ENCODE measurements at regions not wholly inside any gene's neighbourhood (a gene's known extent, or its start where the extent isn't known, plus 50 kb on each side); places are given as distances from the start of the nearest gene placed in this dataset.

DNA sequence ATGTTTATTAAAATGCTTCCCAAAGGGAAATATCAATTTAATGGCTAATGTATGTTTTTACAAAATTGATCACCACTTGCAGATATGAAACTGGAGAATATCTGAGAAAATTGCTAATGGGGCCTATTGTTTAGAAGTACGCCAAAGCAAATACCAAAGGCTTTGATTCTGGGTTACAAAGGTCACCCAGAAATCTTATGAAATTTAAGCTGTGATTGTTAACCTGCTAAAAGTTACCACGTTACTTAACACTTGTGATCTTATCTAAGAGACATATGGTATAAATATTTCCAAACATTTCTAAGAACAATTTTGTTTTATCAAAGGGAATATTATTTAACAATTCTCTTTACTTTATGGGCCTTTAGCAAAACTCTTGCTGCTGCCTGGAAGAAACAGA is 383.3 kb downstream of the TFAP2A start:
- H3K9me3 ChIP-seq (ENCODE audit: control insufficient read depth, low read length): no peaks in the 10 kb centered on the region
- DNase-seq: no peak
- no peaks in the 10 kb centered on the region for H3K27me3 ChIP-seq (replicated peaks; ENCODE audit: control insufficient read depth, insufficient read depth, low read length, poor library complexity, severe bottlenecking)
- H3K36me3 ChIP-seq (ENCODE audit: control insufficient read depth, insufficient read depth, low read length): no peaks in the 10 kb centered on the region
- no peak overlapping the region for H3K27ac ChIP-seq (ENCODE audit: insufficient read depth, low read length, poor library complexity, severe bottlenecking)
- H3K4me1 ChIP-seq (ENCODE audit: control insufficient read depth, insufficient read depth, low read length, poor library complexity, severe bottlenecking): no peaks in the 10 kb centered on the region
- H3K4me3 ChIP-seq (ENCODE audit: insufficient read depth, low read depth, low read length, poor library complexity, severe bottlenecking): no peak overlapping the region

GRCh38 chr6:10030942-10031537 is 383.8 kb downstream of the TFAP2A start:
- no peaks in the 10 kb centered on the region for H3K27me3 ChIP-seq (replicated peaks; ENCODE audit: control insufficient read depth, insufficient read depth, low read length, poor library complexity, severe bottlenecking)
- no peak for DNase-seq
- H3K9me3 ChIP-seq (ENCODE audit: control insufficient read depth, low read length): no peaks in the 10 kb centered on the region

DNA sequence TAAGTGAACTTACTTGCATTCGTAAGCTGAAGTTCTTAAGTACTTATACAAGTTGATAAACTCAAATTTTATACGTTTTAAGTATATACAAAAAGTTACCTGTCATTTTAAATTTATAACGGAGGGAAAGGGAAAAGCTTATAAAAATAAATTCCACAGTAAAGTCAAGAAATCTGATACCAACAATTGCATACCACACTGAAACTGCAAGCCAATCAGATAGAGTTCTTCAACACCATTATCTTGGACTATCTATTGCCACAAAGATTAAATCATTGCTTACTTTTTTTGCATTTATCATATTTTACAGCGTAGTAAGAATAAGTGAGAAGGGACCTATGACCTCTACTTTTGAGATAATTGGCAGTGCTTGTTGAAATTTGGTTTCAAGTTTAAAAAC is 386.7 kb downstream of the TFAP2A start:
- Histone ChIP-seq H3K36me3 (ENCODE audit: control insufficient read depth, insufficient read depth, low read length) (no peaks in the 10 kb centered on the region), H3K4me1 (ENCODE audit: control insufficient read depth, insufficient read depth, low read length, poor library complexity, severe bottlenecking) (no peaks in the 10 kb centered on the region), H3K4me3 (ENCODE audit: insufficient read depth, low read depth, low read length, poor library complexity, severe bottlenecking) (no peak overlapping the region), H3K27ac (ENCODE audit: insufficient read depth, low read length, poor library complexity, severe bottlenecking) (no peak overlapping the region), H3K27me3 (replicated peaks; ENCODE audit: control insufficient read depth, insufficient read depth, low read length, poor library complexity, severe bottlenecking) (no peaks in the 10 kb centered on the region), H3K9me3 (ENCODE audit: control insufficient read depth, low read length) (no peaks in the 10 kb centered on the region)
- DNase-seq: no peak

More at GRCh38 chr6:10030942-10031537, 383.8 kb downstream of the TFAP2A start:
- H3K4me1 ChIP-seq (ENCODE audit: control insufficient read depth, insufficient read depth, low read length, poor library complexity, severe bottlenecking): no peaks in the 10 kb centered on the region
- H3K27ac ChIP-seq (ENCODE audit: insufficient read depth, low read length, poor library complexity, severe bottlenecking): no peak overlapping the region
- no peak overlapping the region for H3K4me3 ChIP-seq (ENCODE audit: insufficient read depth, low read depth, low read length, poor library complexity, severe bottlenecking)
- H3K36me3 ChIP-seq (ENCODE audit: control insufficient read depth, insufficient read depth, low read length): no peaks in the 10 kb centered on the region

DNA sequence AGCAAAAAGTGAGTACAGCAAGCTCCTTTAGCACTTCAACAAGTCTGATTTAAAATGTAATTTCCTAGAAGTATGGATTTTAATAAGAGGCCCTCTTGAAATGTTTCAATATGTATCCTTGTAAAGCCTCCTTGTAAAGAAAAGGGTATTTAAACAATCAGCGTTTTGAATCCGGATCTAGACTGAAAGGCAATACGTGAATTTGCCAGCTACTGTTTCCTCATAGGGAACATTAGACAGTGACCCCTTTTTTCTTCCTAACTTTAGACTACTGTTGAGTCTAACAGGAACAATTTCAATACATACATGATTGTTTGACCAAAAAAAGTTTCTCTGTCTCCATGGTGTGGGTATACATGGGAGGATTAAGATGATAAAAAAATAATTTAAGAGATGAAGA is 395.0 kb downstream of the TFAP2A start:
- DNase-seq: no peak
- Histone ChIP-seq H3K27ac (ENCODE audit: insufficient read depth, low read length, poor library complexity, severe bottlenecking) (no peak overlapping the region), H3K4me3 (ENCODE audit: insufficient read depth, low read depth, low read length, poor library complexity, severe bottlenecking) (no peak overlapping the region), H3K9me3 (ENCODE audit: control insufficient read depth, low read length) (no peaks in the 10 kb centered on the region), H3K36me3 (ENCODE audit: control insufficient read depth, insufficient read depth, low read length) (no peaks in the 10 kb centered on the region), H3K4me1 (ENCODE audit: control insufficient read depth, insufficient read depth, low read length, poor library complexity, severe bottlenecking) (no peaks in the 10 kb centered on the region), H3K27me3 (replicated peaks; ENCODE audit: control insufficient read depth, insufficient read depth, low read length, poor library complexity, severe bottlenecking) (no peaks in the 10 kb centered on the region)

GRCh38 chr6:10014557-10014956 is 400.3 kb downstream of the TFAP2A start:
- H3K4me1 ChIP-seq (ENCODE audit: control insufficient read depth, insufficient read depth, low read length, poor library complexity, severe bottlenecking): no peaks in the 10 kb centered on the region
- H3K4me3 ChIP-seq (ENCODE audit: insufficient read depth, low read depth, low read length, poor library complexity, severe bottlenecking): no peak overlapping the region
- DNase-seq: no peak

DNA sequence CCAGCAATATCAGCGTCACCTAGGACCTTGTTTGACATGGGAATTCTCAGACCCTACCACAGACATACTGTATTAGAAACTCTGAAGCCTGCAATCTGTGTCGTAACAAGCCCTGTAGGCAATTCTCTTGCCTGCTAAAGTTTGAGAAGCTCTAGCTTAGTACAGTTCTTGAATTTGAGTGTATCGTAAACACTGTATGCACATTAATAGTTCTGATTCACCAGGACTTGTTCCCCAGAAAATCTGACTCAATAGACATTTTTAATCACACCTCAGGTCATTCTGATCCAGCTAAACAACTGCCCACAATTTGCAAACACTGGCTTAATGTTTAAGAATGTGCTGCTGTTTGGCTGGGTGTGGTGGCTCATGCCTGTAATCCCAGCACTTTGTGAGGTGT is 414.3 kb downstream of the TFAP2A start:
- H3K36me3 ChIP-seq (ENCODE audit: control insufficient read depth, insufficient read depth, low read length): no peaks in the 10 kb centered on the region
- no peak overlapping the region for H3K27ac ChIP-seq (ENCODE audit: insufficient read depth, low read length, poor library complexity, severe bottlenecking)
- H3K27me3 ChIP-seq (replicated peaks; ENCODE audit: control insufficient read depth, insufficient read depth, low read length, poor library complexity, severe bottlenecking): no peaks in the 10 kb centered on the region
- no peaks in the 10 kb centered on the region for H3K4me1 ChIP-seq (ENCODE audit: control insufficient read depth, insufficient read depth, low read length, poor library complexity, severe bottlenecking)
- H3K9me3 ChIP-seq (ENCODE audit: control insufficient read depth, low read length): no peaks in the 10 kb centered on the region
- no peak overlapping the region for H3K4me3 ChIP-seq (ENCODE audit: insufficient read depth, low read depth, low read length, poor library complexity, severe bottlenecking)
- DNase-seq: no peak

More at GRCh38 chr6:10014557-10014956, 400.3 kb downstream of the TFAP2A start:
- H3K36me3 ChIP-seq (ENCODE audit: control insufficient read depth, insufficient read depth, low read length): no peaks in the 10 kb centered on the region
- H3K9me3 ChIP-seq (ENCODE audit: control insufficient read depth, low read length): no peaks in the 10 kb centered on the region
- no peak overlapping the region for H3K27ac ChIP-seq (ENCODE audit: insufficient read depth, low read length, poor library complexity, severe bottlenecking)
- no peaks in the 10 kb centered on the region for H3K27me3 ChIP-seq (replicated peaks; ENCODE audit: control insufficient read depth, insufficient read depth, low read length, poor library complexity, severe bottlenecking)

DNA sequence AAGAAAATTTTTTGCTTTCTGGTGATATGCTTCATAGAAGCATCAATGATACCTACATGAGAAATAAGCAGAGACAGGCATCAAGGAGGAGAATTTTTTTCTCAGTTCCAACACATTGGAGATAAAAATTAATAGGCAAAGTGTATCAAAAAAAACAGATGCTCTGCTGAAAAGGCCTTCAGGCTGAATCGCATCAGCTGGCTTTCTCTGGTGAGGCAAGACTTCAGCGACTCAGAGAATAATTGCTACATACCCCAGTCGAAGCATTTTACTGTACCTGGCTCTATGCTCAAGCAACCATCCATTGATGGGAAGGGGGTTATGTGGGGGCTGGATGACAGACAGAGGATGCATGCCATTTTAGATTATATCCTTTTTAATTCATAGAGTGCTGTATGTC is 415.1 kb downstream of the TFAP2A start:
- no peaks in the 10 kb centered on the region for H3K27me3 ChIP-seq (replicated peaks; ENCODE audit: control insufficient read depth, insufficient read depth, low read length, poor library complexity, severe bottlenecking)
- no peak overlapping the region for H3K4me3 ChIP-seq (ENCODE audit: insufficient read depth, low read depth, low read length, poor library complexity, severe bottlenecking)
- H3K4me1 ChIP-seq (ENCODE audit: control insufficient read depth, insufficient read depth, low read length, poor library complexity, severe bottlenecking): no peaks in the 10 kb centered on the region
- H3K27ac ChIP-seq (ENCODE audit: insufficient read depth, low read length, poor library complexity, severe bottlenecking): no peak overlapping the region
- no peaks in the 10 kb centered on the region for H3K36me3 ChIP-seq (ENCODE audit: control insufficient read depth, insufficient read depth, low read length)
- no peaks in the 10 kb centered on the region for H3K9me3 ChIP-seq (ENCODE audit: control insufficient read depth, low read length)
- no peak for DNase-seq

DNA sequence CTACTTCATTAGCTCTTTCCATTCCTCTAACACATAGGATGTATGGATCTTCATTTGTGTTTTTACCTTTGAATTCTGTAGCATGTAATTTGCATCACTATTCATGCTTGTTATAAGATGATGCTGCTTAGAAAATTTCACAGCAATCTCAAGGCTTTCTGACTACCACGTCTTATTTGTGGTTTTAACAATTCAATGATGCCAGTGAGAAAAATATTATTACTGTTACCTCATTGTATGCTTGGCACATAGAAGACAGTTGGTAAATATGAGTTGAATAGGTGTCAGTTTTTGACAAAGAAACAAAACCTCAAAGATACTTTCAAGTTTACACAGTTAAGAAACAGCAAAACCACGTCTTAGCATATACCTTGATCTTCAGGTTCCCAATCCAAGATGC is 428.6 kb downstream of the TFAP2A start:
- Histone ChIP-seq H3K27ac (ENCODE audit: insufficient read depth, low read length, poor library complexity, severe bottlenecking) (no peak overlapping the region), H3K4me3 (ENCODE audit: insufficient read depth, low read depth, low read length, poor library complexity, severe bottlenecking) (no peak overlapping the region), H3K36me3 (ENCODE audit: control insufficient read depth, insufficient read depth, low read length) (no peaks in the 10 kb centered on the region), H3K4me1 (ENCODE audit: control insufficient read depth, insufficient read depth, low read length, poor library complexity, severe bottlenecking) (no peaks in the 10 kb centered on the region), H3K9me3 (ENCODE audit: control insufficient read depth, low read length) (no peaks in the 10 kb centered on the region), H3K27me3 (replicated peaks; ENCODE audit: control insufficient read depth, insufficient read depth, low read length, poor library complexity, severe bottlenecking) (no peaks in the 10 kb centered on the region)
- no peak for DNase-seq

DNA sequence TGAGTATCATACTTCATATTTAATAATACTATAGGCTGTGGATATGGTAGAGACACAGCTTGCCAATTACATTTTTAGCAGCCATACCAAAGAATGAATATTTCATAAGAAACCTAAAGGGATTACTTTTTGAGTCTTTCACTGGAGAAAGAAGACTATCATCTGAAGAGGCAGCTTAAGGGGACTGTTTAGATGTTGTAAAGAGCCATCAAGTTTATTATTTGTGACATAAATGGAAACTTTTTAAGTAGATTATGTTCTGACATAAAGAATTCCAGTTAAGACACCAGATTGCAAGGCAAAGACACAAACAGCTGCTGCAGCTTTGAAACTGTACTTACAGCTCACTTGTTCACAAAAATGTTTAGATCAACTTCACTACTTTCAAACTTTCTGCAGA is 429.4 kb downstream of the TFAP2A start:
- Histone ChIP-seq H3K27ac (ENCODE audit: insufficient read depth, low read length, poor library complexity, severe bottlenecking) (no peak overlapping the region), H3K27me3 (replicated peaks; ENCODE audit: control insufficient read depth, insufficient read depth, low read length, poor library complexity, severe bottlenecking) (no peaks in the 10 kb centered on the region), H3K9me3 (ENCODE audit: control insufficient read depth, low read length) (no peaks in the 10 kb centered on the region), H3K4me1 (ENCODE audit: control insufficient read depth, insufficient read depth, low read length, poor library complexity, severe bottlenecking) (no peaks in the 10 kb centered on the region), H3K4me3 (ENCODE audit: insufficient read depth, low read depth, low read length, poor library complexity, severe bottlenecking) (no peak overlapping the region), H3K36me3 (ENCODE audit: control insufficient read depth, insufficient read depth, low read length) (no peaks in the 10 kb centered on the region)
- DNase-seq: no peak

DNA sequence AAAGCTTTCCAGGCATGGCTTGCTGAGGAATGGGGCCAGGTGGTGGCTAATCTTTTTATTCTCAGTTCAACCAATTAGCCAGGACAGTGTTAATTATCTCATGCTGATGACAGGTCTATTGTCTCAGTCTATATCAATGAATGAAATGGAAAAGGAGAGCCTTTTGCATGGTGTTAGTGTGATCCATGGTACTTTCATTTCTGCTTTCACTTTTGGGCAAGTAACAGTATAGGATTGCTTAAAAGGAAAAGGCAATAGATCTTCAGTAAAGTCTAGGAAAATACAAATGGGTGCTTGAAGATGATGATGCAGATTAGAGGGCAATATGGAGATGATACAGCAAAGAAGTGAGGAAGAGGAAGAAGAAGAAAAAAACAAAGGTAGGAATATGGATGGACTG is 430.3 kb downstream of the TFAP2A start:
- Histone ChIP-seq H3K9me3 (ENCODE audit: control insufficient read depth, low read length) (no peaks in the 10 kb centered on the region), H3K36me3 (ENCODE audit: control insufficient read depth, insufficient read depth, low read length) (no peaks in the 10 kb centered on the region), H3K4me3 (ENCODE audit: insufficient read depth, low read depth, low read length, poor library complexity, severe bottlenecking) (no peak overlapping the region), H3K27me3 (replicated peaks; ENCODE audit: control insufficient read depth, insufficient read depth, low read length, poor library complexity, severe bottlenecking) (no peaks in the 10 kb centered on the region), H3K27ac (ENCODE audit: insufficient read depth, low read length, poor library complexity, severe bottlenecking) (no peak overlapping the region), H3K4me1 (ENCODE audit: control insufficient read depth, insufficient read depth, low read length, poor library complexity, severe bottlenecking) (no peaks in the 10 kb centered on the region)
- no peak for DNase-seq
